Sigmoid colon (tissue), 4 donors: ENCODE measurements at regions not wholly inside any gene's neighbourhood (a gene's known extent, or its start where the extent isn't known, plus 50 kb on each side); places are given as distances from the start of the nearest gene placed in this dataset.

ENCODE experiments used
- CTCF ChIP-seq, 4 experiments: fragments of 450-650 bp in 3 of 4; fragments of 200-600 bp in 1 of 4; IDR thresholded peaks; one replicate each; pipeline ENCODE4 v1.5.1; 2016 to 2019; ENCODE audit warnings: antibody characterized with exemption in 4 of 4, mild to moderate bottlenecking in 3 of 4, moderate library complexity in 2 of 4
- EP300 ChIP-seq, 4 donors: sonication (generic); formaldehyde crosslinking; IDR thresholded peaks; one replicate each; pipeline ENCODE4 v1.6.1; 2017; ENCODE audit warnings: antibody characterized with exemption in 4 of 4
- POLR2A ChIP-seq, 2 donors: fragments of 450-650 bp; IDR thresholded peaks; one replicate each; pipeline ENCODE4 v1.6.1; 2016; ENCODE audit warnings: antibody characterized with exemption in 2 of 2, mild to moderate bottlenecking in 2 of 2, moderate library complexity in 2 of 2
- POLR2AphosphoS5 ChIP-seq, 4 donors: sonication (generic); formaldehyde crosslinking; IDR thresholded peaks; one replicate each; pipeline ENCODE4 v1.6.1; 2017; ENCODE audit warnings: antibody characterized with exemption in 4 of 4

GRCh38 chr2:122105877-122106206, 350.4 kb downstream of the TSN start:
- TF ChIP-seq EP300 (IDR thresholded peaks at IDR 0.05): no peak
- TF ChIP-seq POLR2AphosphoS5 (IDR thresholded peaks at IDR 0.05): no peak
- TF ChIP-seq CTCF (IDR thresholded peaks at IDR 0.05): no peak
- no peak for TF ChIP-seq POLR2A (IDR thresholded peaks at IDR 0.05)
